GM11168 (cell line): ENCODE measurements at regions not wholly inside any gene's neighbourhood (a gene's known extent, or its start where the extent isn't known, plus 50 kb on each side); places are given as distances from the start of the nearest gene placed in this dataset.

ENCODE experiments used
- in situ Hi-C: fragments of 300-500 bp; cut with MboI; formaldehyde crosslinking; loops from one replicate; pipeline ENCODE4 v1.12.0; 2022; ENCODE audit warnings: low sequenced_read_pairs; ENCODE audit not compliant: unreplicated experiment

DNA sequence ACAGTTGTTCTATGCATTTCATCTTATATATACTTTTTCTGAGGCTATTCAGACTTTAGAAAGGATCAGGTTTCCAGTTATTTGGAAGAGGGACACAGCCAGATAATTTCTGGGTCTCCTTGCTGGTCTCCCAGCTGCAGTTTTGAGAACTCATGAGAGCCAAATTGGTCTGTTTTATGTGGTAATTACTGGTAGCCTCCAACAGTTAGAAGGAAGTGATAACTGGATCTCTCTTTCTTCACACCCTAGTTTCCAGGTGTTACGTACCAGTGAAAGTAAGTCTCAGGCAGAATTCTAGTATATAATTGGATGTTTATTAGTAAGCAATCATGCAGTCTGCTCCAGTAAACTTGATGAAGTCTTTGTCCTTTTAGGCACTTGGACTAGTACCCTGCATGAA is 63.2 kb upstream of the RPS23 start:
- in situ Hi-C loops, result no loop called here

DNA sequence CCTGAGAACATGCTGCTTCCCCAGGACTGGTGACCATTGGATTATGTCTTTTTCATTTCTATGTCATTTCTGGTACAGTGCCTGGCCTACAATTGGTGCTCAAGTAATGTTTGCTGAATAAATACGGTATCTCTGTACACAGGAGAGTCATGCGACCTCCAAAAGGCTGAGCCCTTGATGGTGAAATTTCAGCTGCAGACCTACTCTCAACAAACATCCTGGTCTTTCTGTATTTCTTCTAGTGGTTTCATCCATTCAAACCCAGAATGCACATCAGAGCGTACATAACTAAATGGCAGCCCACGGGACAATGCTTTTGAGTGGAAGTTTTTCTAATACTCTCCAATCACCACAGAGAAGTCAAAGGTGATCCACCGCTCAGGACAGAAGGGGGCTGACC is 62.6 kb upstream of the RPS23 start:
- in situ Hi-C loops, result no loop called here

DNA sequence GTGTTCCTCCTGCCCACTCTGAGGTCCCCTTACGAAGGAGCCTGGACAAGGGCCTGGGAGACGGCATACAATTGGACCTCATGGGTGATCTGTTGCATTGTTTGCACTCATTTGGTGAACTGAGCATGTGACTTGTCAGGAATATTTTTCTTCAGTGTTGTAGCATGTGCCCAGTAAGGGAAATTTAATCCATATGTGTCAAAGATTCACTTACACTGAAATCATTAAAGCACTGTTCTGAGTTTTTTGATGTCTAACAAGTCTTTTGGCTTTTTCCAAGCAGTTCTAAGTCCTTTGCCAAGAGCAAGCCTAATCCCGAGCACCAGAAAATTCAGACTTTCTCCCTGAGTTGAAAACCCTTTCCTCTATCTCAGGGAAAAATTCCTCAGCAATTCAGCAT is 61.6 kb upstream of the RPS23 start:
- in situ Hi-C loops, result no loop called here

DNA sequence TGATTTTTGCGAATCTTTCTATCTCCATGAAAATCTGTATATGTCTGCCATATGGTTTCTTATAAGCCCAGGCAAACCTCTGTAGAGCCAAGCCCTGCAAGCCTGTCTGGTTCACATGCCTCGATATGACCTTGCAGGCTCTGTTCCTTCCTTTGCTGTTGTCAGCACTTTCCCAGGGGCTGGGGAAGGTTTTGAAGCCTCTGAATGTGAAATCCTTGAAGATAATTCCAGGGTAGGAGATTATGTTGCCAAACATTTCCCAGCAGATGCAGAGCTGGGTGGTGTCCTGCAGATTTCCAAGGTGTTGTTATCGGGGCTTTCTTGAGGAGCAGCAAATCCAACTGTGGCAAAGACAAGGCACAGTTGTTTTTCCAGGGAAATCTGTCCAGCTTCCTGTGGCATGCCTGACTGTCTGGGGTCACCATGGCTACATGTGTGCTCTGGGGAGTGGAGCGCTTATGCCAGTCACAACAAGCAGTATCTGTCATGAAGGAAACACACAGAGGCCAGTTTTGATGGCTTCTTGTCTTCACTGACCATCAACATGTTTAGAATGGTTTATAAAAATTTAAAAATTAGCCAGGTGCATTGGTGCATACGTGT is 60.7 kb upstream of the RPS23 start:
- in situ Hi-C loops, result no loop called here

DNA sequence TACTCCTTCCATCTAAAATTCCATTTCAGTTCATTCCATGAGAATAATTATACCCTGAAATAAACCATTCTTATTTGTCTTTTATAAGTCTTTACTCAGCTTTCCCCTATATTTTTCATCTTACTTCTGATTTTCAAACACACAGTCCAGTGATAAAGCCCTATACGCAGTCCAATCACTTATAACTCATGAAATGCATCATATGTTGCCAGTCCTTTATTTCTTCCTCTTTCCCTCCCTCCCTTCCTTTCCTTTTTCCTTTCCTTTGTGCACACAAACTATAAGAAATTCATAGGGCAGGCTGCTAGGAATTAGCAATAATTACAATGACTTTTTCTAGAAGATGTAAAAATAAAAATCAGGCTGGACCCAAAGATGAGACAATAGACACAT is 58.8 kb upstream of the RPS23 start:
- in situ Hi-C loops, result no loop called here

DNA sequence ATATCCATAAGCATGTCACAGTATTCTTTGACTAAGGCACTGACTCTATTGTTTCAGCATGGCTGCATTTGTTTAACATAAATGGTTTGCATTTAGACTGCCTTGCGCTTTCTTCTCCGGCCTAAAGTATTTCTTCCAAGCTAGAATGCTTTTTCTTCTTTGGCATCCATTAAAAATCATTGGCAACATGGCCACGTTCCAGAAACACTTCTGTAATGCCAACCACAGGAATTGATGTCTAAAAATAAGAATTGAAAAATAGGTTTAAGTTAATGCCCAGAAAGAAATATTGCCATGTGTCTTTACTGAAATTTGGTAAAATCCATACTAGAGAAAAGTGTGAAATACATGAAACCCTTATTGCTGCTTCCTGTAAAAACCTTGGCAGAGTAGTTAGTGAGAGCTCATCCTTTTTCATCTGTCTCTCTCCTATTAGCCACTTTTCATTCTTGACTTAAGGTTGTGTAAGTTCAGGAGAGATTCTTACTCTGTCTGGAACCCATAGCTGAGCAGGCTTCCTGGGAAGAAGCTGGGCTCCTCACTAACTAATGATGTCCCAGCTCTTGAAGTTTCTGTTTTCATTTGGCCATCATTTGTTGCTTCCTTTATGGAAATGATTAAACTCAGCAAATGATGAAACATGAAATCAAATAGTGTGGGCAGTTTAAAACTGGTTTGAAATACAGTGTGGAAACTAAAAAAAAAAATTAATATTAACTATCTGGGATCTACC is 58.2 kb upstream of the RPS23 start:
- in situ Hi-C loops, result no loop called here

DNA sequence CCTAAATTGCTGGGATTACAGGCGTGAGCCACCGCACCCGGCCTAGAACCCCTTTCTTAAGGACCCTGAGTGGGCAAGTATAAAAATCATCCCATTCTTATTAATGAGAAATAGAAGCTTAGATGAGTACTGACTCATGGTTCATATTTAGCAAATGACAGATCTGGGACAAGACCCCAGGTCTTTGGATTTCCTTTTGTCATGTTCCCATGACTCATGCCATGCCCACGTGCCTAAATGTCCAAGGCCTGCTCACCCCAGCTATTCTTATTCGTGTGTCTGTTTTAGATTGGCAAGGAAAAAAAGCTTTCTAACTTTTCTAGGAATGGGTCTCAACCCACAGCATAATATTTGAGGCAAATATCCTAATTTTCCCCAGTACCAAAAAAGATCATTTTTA is 57.7 kb upstream of the RPS23 start:
- in situ Hi-C loops, result no loop called here

DNA sequence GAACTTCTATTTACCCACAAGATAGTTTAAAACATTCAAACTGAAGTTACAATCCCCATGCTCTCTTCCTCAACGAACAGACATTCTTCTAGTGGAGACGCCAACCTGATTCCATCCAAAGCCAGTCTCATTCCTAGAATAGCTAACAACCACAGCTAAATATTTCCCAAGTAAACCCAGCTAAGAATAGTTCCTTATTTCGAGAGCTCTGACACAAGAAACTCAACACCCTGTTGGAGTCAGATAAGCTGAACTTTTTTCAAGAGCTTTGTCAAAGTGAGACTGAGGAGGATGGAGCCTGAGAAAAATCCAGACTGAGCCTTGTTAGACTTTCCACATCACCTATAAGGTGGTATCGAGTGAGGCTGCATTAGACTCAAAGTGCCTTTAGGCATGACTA is 56.7 kb upstream of the RPS23 start:
- in situ Hi-C loops, result no loop called here

DNA sequence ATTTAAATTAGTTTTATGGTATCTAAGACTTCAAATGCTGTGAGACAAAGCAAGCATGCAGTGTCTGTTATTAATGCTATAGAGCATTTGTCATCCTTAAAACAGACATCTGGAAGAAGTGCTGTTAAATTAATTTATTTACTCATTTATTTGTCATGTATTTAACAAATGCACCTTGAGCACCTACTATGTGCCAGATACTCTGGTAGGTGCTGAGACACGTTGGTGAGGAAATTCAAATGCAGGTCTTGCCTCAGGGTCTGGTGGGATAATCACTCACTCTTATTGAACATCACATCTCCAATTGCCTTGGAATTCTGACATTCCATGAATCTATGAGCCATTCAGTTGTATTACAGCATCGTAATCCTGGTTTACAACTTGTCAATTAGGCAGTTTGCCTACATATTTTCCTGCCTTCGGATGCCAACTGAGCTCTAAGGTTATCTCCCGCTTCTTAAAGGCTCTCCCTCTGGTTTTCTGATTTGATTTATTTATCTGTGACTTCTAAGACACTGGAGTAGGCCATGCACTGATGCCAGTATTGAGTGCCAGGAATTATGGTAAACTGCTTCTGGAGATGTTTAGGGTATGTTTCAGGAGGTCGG is 56.0 kb upstream of the RPS23 start:
- in situ Hi-C loops, result no loop called here

DNA sequence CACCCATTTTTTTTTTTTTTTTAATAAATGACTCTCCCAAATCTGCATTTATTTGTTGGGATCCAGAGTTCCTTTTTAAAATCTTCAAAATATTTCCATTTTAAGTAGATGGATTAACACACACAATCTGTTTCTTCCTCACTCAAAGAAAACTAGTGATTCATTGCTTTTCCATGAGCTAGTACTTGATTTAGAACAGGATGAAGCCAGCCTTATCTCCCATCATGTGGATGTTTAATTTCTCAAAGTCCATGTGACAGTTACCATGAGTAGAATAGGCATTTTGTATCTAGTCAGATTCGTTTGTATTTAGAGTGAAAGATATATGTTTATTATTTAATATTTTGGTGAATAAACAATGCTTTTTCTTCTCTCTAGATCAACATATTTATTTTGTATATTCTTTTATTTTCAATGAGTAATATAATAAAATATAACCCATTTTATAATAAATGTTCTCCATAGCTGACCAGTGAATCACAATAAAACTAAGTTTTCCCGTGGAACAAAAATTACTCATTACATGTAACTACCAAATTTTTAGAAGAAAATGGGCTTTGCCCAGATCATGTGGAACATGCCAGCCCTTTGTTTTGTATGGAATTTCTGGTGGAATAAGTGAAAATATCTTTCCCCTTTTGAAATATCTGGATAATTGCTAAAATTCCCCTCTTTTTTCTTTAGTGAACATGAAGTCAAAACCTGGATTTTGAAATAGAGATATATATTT is 54.9 kb upstream of the RPS23 start:
- in situ Hi-C loops, result no loop called here

DNA sequence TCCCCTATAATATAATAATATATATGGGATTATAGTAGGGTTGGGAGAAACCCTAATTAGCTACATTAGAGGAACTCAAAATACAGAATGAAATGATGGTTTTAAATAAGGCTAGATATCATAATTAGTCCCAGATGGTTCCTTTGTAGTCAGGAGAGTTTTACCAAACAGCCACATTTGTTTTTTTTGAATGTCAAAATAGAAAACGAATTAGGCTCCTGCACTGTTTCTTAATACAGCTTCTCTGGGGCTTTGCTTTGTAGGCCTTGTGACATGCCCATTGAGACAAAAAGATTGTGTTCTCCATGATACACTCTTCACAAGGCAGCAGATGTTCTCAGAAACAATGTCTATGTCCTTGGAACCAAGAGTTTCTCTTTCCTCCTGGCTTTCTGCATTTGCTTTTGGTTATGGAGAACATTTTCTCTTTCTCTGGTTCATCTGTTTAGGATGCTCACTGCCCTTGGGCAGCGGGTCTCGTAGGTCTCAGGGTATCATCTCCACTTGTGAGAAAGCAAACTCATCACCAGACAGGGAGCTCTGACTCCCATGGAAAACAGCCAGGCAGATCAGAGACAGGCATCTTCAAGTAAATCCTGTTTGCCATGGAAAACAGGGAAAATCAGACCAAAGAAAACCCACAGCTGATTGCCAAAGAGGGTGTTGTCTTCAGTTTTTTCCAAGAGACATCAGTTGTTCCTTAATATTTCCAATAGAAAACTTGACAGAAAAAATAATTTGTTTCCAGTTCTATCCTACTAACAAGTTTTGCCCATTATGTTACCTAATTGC is 54.1 kb upstream of the RPS23 start:
- in situ Hi-C loops, result no loop called here

DNA sequence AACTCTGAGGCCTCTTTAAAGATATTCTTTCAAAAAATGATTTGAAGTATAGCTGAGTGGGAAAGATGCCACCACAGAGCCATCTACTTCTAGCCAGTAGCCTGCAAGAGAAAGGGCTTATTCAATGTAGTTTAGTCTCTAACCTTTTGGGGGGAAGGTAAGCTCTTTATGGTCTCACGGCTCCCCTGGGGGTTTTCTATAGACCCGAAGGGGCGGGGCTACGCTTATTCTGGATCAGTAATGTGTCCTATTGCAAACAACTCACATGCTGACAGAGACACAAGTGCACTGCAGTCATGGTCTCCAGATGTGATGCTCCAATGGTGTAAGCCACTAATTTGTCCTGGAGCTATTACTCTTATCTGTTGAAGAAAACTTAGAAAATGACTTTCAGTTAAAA is 53.4 kb upstream of the RPS23 start:
- in situ Hi-C loops, result no loop called here

DNA sequence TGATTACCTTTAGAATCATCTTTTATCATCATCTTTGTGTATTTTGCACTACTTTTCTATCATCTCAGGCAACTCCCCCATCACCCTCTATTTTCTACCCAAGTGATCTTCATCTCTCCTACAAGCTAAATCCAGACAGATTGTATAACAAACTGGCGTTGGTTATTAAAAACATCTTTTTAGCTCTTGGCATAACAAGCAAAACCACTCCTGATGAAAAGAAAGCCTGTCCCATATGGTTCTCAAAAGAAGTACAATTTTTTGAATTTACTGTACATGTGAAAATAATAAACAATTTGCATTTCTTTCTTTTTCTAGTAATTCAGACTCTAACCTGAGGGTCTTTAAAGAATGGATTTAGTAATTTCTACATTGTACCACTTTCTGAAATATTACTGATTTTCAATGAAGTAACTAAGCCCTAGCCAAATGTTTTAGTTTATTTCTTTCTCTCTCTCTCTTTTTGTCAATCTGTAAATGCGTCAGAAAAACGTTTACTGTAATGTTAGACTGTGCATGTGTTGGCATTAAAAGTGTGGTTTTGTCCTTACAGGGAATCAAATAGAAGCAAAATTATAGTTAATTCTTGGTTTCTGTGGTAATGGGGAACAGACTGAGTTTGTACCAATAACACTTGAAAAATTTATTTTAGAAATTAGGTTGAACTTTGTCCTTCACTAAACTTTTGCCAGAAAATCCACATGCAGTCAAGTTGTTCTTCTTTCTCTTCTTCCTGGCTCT is 52.5 kb upstream of the RPS23 start:
- in situ Hi-C loops, result no loop called here

DNA sequence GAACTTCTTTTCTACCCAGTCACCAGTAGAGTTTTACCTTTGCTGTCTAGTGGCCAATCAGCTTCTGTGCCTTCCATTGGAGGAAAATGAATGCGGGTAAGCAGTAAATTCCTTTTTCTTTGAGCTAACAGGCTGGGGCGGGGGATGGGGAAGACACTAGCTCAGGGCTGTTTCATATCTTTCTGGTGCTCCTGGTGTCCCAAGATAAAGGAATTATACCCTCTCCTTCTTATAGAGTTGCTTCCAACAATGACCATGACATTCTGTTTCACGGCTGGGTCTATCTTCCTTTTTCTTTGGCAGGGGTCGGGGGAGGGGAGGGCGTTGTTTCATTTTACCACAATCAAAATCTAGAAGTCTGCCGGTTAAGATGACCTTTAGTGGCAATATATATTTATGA is 51.2 kb upstream of the RPS23 start:
- in situ Hi-C loops, result no loop called here
